ENCODE measurements at regions not wholly inside any gene's neighbourhood (a gene's known extent, or its start where the extent isn't known, plus 50 kb on each side); places are given as distances from the start of the nearest gene placed in this dataset.

DNA sequence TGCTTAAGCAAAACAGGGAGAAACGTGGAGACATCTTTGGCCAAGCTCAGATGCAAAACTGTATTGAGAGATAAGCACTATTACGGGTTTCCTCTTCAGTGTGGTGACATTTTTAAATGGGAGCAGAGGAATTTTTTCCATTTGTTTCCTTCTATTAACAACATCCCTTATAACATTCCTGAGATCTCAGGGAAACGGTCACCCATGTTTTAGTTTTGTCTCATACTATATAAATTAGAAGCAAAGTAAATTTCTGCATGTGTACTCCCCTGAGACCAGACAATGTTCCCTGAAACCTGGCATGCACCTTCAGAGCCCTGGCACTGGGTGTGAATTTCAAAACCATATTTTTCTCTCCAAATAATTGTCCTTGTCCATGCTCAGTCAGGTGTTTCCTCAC, 57.6 kb upstream of the RNF152 start:
- TF ChIP-seq EZH2phosphoT487 (IDR thresholded peaks at IDR 0.05; ENCODE audit: insufficient read depth, low read depth) (no peak), EZH2 (IDR thresholded peaks at IDR 0.05; ENCODE audit: insufficient read depth, poor library complexity, severe bottlenecking) (no peak)
